NB4 (cell line): ENCODE measurements at regions not wholly inside any gene's neighbourhood (a gene's known extent, or its start where the extent isn't known, plus 50 kb on each side); places are given as distances from the start of the nearest gene placed in this dataset.

ENCODE experiments used
- DNase-seq: peaks from one replicate; pipeline ENCODE4 v3.0.0; 2010; ENCODE audit warnings: low read depth
- H3K4me3 ChIP-seq: one replicate; pipeline ENCODE4 v1.5.1; 2011; ENCODE audit warnings: mild to moderate bottlenecking, low read depth, low read length, moderate library complexity
- MAX ChIP-seq: IDR thresholded peaks from 2 replicates; pipeline ENCODE4 v1.6.1; 2011; ENCODE audit warnings: low read depth, low read length
- MYC ChIP-seq: IDR thresholded peaks from 2 replicates; pipeline ENCODE4 v1.6.1; 2011; ENCODE audit warnings: low read depth, low read length
- POLR2A ChIP-seq: IDR thresholded peaks from 2 replicates; pipeline ENCODE4 v1.6.1; 2011; ENCODE audit warnings: mild to moderate bottlenecking; ENCODE audit not compliant: insufficient read length; ENCODE audit errors: extremely low read depth
- TF ChIP-seq, protein P1 (sequence below): IDR thresholded peaks from one replicate; pipeline ENCODE4 v1.5.1; 2012; ENCODE audit warnings: low read depth, low read length

DNA sequence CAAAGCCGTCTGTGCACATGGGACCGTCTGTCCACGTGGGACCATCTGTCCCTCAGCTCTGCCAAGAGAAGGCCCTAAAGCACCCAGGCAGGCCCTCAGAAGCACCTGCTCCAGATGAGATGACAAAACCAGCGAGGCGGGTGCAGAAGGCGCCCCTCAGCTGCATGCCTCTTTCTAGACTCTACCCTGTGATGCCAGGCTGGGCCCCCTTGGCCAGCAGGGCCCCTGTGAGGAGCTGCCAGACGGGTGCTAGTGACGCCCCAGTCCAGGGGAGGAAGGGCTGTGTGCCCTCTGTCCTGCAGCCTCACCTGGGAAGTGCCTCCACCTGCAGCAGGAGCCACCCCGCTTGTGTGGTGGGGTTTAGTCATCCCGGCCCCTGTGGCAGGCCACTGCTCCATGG, 309.2 kb upstream of the SHH start:
- TF ChIP-seq MAX (no peak), POLR2A (no peak), MYC (no peak)
- TF ChIP-seq, protein P1, sequence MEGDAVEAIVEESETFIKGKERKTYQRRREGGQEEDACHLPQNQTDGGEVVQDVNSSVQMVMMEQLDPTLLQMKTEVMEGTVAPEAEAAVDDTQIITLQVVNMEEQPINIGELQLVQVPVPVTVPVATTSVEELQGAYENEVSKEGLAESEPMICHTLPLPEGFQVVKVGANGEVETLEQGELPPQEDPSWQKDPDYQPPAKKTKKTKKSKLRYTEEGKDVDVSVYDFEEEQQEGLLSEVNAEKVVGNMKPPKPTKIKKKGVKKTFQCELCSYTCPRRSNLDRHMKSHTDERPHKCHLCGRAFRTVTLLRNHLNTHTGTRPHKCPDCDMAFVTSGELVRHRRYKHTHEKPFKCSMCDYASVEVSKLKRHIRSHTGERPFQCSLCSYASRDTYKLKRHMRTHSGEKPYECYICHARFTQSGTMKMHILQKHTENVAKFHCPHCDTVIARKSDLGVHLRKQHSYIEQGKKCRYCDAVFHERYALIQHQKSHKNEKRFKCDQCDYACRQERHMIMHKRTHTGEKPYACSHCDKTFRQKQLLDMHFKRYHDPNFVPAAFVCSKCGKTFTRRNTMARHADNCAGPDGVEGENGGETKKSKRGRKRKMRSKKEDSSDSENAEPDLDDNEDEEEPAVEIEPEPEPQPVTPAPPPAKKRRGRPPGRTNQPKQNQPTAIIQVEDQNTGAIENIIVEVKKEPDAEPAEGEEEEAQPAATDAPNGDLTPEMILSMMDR = no peak
- DNase-seq = no peak
- H3K4me3 ChIP-seq = no peak overlapping the region

DNA sequence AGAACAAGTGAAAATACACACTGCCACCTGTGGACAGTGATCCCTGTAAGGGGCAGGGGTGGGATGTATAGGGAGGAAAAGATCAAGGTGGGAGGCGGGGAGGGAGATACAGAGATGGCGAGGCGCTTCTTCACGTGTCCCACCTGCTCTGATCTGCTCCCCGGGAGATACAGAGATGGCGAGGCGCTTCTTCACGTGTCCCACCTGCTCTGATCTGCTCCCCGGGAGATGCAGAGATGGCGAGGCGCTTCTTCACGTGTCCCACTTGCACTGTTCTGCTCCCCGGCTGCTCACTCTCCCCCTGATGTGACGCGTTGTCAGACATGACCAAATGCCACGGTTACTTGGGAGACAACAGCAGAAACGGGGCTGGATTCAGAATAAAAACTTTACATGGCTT, 308.3 kb upstream of the SHH start:
- TF ChIP-seq, protein P1 = no peak
- TF ChIP-seq MYC (no peak), POLR2A (no peak), MAX (no peak)
- DNase-seq = no peak
- H3K4me3 ChIP-seq = no peak overlapping the region

- TF ChIP-seq, protein P1 = no peak
- TF ChIP-seq POLR2A (no peak), MYC (no peak), MAX (no peak)
- no peak overlapping the region for H3K4me3 ChIP-seq
- DNase-seq = no peak
These were observed 307.5 kb upstream of the SHH start for GRCh38 chr7:156119771-156120170.

- no peak overlapping the region for H3K4me3 ChIP-seq
- no peak for TF ChIP-seq MAX
- TF ChIP-seq, protein P1 = no peak
- no peak for TF ChIP-seq POLR2A
- TF ChIP-seq MYC = no peak
These were observed 306.0 kb upstream of the SHH start for GRCh38 chr7:156118248-156118645.

DNA sequence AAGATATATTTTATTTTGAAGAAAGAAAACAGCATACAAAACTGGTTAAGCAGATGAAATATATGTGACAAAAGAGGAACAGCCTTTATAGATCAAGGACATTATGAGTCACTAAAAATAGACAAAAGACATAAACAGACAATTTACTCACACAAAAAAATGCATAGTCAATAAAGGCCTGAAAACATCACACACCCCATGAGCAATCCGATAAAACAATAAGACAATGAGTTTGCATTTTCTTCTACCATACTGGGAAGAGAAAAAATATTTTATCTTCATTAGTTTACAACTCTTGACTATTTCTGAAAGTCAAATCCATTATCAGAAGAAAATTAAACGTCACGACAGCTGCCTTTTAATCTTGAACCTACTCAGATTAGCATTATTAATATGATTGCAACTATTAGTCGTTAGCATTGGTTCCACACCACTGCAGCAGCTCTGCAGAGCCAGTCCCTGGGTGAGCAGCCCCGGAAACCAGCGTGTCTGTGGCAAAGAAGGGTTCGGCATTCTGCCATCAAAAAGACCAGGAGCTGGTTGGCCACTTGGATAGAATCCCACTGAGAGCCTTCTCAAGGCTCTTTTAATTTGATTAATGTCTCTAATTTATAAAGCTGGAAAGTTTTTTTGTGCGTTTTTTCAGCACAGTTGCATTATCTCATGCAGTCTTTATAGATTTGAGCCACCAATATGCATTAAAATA, 305.4 kb upstream of the SHH start:
- TF ChIP-seq MAX = no peak
- TF ChIP-seq POLR2A = no peak
- TF ChIP-seq MYC = no peak
- TF ChIP-seq, protein P1 = no peak
- H3K4me3 ChIP-seq = no peak overlapping the region
- DNase-seq = no peak

More at GRCh38 chr7:156118248-156118645, 306.0 kb upstream of the SHH start:
- DNase-seq = no peak

GRCh38 chr7:156116514-156117215, 304.4 kb upstream of the SHH start:
- H3K4me3 ChIP-seq = no peak overlapping the region
- TF ChIP-seq POLR2A = no peak
- TF ChIP-seq, protein P1 = no peak
- no peak for TF ChIP-seq MAX
- TF ChIP-seq MYC = no peak
- no peak for DNase-seq
